ENCODE measurements at regions not wholly inside any gene's neighbourhood (a gene's known extent, or its start where the extent isn't known, plus 50 kb on each side); places are given as distances from the start of the nearest gene placed in this dataset.
"Not testable (repeated sequence)": the region's sequence is repeated elsewhere in the genome, so short reads cannot be mapped to it uniquely, and the experiment has no call there.

GRCh38 chr16:29156511-29156910 lies 171.7 kb downstream of the LAT start:
- no peaks in the 10 kb centered on the region for H4K20me1 ChIP-seq (ENCODE audit: control insufficient read depth, insufficient read depth)
- no peaks in the 10 kb centered on the region; a peak in 1 of 4 replicates for H3K36me3 ChIP-seq (ENCODE audit: control insufficient read depth in 2 of 2, insufficient read depth in 2 of 2, low read length in 1 of 2)
- no peak overlapping the region for H3K27ac ChIP-seq (ENCODE audit: control insufficient read depth, insufficient read depth)
- ChIA-PET CTCF (no interaction called here), RAD21 (ENCODE audit: unreplicated experiment) (no interaction called here), POLR2A (no interaction called here), SMC1A (ENCODE audit: uncharacterized antibody, unreplicated experiment) (no interaction called here)
- H3K4me2 ChIP-seq (ENCODE audit: control insufficient read depth, insufficient read depth), result no peak overlapping the region
- no peaks in the 10 kb centered on the region for H3K9me3 ChIP-seq (replicated peaks; ENCODE audit: control insufficient read depth, insufficient read depth, low read length)
- no peak for TF ChIP-seq BCLAF1 (IDR thresholded peaks at IDR 0.05)
- TF ChIP-seq SIX5 (IDR thresholded peaks at IDR 0.05; ENCODE audit: low read depth, low read length, severe bottlenecking), result no peak
- TF ChIP-seq SREBF2 (IDR thresholded peaks at IDR 0.05; ENCODE audit: low read length), result no peak
- WGBS (ENCODE audit: insufficient coverage, insufficient replicate concordance, low lambda C conversion rate, missing lambda C conversion rate), result 78% methylated on average over 11 of the region's 11 CpGs
- BruUV-seq (replicated peaks), result no TSS peak
- no peaks in the 10 kb centered on the region for H3K79me2 ChIP-seq (ENCODE audit: control insufficient read depth, insufficient read depth, low read length)
- H3K4me3 ChIP-seq, result no peak overlapping the region
- H2AFZ ChIP-seq (ENCODE audit: control insufficient read depth, low read depth, low read length), result no peak overlapping the region
- intact Hi-C loops (cut with micrococcal nuclease; ENCODE audit: unreplicated experiment) (no loop called here), in situ Hi-C loops (cut with MboI) (no loop called here)
- H3K9ac ChIP-seq (ENCODE audit: control insufficient read depth, insufficient read depth, low read length), result no peak overlapping the region
- ATAC-seq, result no peak
- H3K4me1 ChIP-seq (ENCODE audit: control insufficient read depth, insufficient read depth, low read length), result no peaks in the 10 kb centered on the region
- no peak for DNase-seq (ENCODE audit: low read depth, low spot score)
- H3K27me3 ChIP-seq (replicated peaks in 1 of 2; ENCODE audit: control insufficient read depth in 2 of 2, insufficient read depth in 2 of 2, low read length in 1 of 2), result no peaks in the 10 kb centered on the region
- no peak for FAIRE-seq

DNA sequence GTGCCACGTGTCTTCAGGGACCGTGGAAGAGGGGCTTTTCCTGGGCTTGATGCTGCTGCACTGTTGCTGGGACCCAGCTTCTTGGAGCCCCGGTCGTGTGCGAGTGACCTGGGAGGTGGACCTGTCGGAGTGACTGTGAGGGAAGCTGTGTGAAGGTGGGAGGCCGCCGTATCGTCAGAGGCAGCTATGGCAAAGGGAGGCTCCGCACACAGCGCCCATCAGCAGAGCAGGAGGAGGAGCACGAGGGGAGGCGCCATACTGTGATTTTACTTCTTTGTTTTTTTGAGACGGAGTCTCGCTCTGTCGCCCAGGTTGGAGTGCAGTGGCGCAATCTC lies 171.0 kb downstream of the LAT start:
- H3K9ac ChIP-seq (ENCODE audit: control insufficient read depth, insufficient read depth, low read length); SMC1A ChIA-PET (ENCODE audit: uncharacterized antibody, unreplicated experiment); H3K9me3 ChIP-seq (replicated peaks; ENCODE audit: control insufficient read depth, insufficient read depth, low read length); in situ Hi-C loops (cut with MboI); RAD21 ChIA-PET (ENCODE audit: unreplicated experiment); FAIRE-seq; intact Hi-C loops (cut with micrococcal nuclease; ENCODE audit: unreplicated experiment); H3K4me1 ChIP-seq (ENCODE audit: control insufficient read depth, insufficient read depth, low read length); ATAC-seq; POLR2A ChIA-PET; BruUV-seq (replicated peaks); H3K4me3 ChIP-seq; H3K27ac ChIP-seq (ENCODE audit: control insufficient read depth, insufficient read depth); H4K20me1 ChIP-seq (ENCODE audit: control insufficient read depth, insufficient read depth); CTCF ChIA-PET; DNase-seq (ENCODE audit: low read depth, low spot score); H3K4me2 ChIP-seq (ENCODE audit: control insufficient read depth, insufficient read depth); H3K36me3 ChIP-seq (ENCODE audit: control insufficient read depth in 2 of 2, insufficient read depth in 2 of 2, low read length in 1 of 2); H3K79me2 ChIP-seq (ENCODE audit: control insufficient read depth, insufficient read depth, low read length); H3K27me3 ChIP-seq (replicated peaks in 1 of 2; ENCODE audit: control insufficient read depth in 2 of 2, insufficient read depth in 2 of 2, low read length in 1 of 2); H2AFZ ChIP-seq (ENCODE audit: control insufficient read depth, low read depth, low read length): not testable (repeated sequence)
- WGBS (ENCODE audit: insufficient coverage, insufficient replicate concordance, low lambda C conversion rate, missing lambda C conversion rate), result 91% methylated on average over 17 of the region's 17 CpGs

- H3K4me3 ChIP-seq; H2AFZ ChIP-seq (ENCODE audit: control insufficient read depth, low read depth, low read length); DNase-seq (ENCODE audit: low read depth, low spot score); in situ Hi-C loops (cut with MboI); H3K27ac ChIP-seq (ENCODE audit: control insufficient read depth, insufficient read depth); POLR2A ChIA-PET; CTCF ChIA-PET; H3K27me3 ChIP-seq (replicated peaks in 1 of 2; ENCODE audit: control insufficient read depth in 2 of 2, insufficient read depth in 2 of 2, low read length in 1 of 2); ATAC-seq; RAD21 ChIA-PET (ENCODE audit: unreplicated experiment); intact Hi-C loops (cut with micrococcal nuclease; ENCODE audit: unreplicated experiment); BruUV-seq (replicated peaks); H3K79me2 ChIP-seq (ENCODE audit: control insufficient read depth, insufficient read depth, low read length); H3K4me1 ChIP-seq (ENCODE audit: control insufficient read depth, insufficient read depth, low read length); FAIRE-seq; H3K4me2 ChIP-seq (ENCODE audit: control insufficient read depth, insufficient read depth); H3K9ac ChIP-seq (ENCODE audit: control insufficient read depth, insufficient read depth, low read length); H3K9me3 ChIP-seq (replicated peaks; ENCODE audit: control insufficient read depth, insufficient read depth, low read length); H3K36me3 ChIP-seq (ENCODE audit: control insufficient read depth in 2 of 2, insufficient read depth in 2 of 2, low read length in 1 of 2); H4K20me1 ChIP-seq (ENCODE audit: control insufficient read depth, insufficient read depth); SMC1A ChIA-PET (ENCODE audit: uncharacterized antibody, unreplicated experiment): not testable (repeated sequence)
- 85% methylated on average over 29 of the region's 29 CpGs for WGBS (ENCODE audit: insufficient coverage, insufficient replicate concordance, low lambda C conversion rate, missing lambda C conversion rate)
Observed at GRCh38 chr16:29155131-29155865, 170.4 kb downstream of the LAT start.

Data from GM12878 (cell line).